K562 (cell line): ENCODE measurements at regions not wholly inside any gene's neighbourhood (a gene's known extent, or its start where the extent isn't known, plus 50 kb on each side); places are given as distances from the start of the nearest gene placed in this dataset.

ENCODE experiments used
- ATAC-seq: fragments of 200-7000 bp; cut with Tn5 transposase; 3 replicates; pipeline ENCODE4 v1.9.1; 2020; ENCODE audit warnings: moderate library complexity
- BruUV-seq: library from RNA; stranded (reverse); fragments of 400-500 nt; replicated peaks from 2 replicates; lab custom pipeline; 2021; lab: Mats Ljungman, UMichigan
- CTCF ChIA-PET: fragments of 300-600 bp; formaldehyde crosslinking; extraction: SDS; loops from one replicate; lab custom pipeline; 2021; ENCODE audit warnings: low intra/inter-chr PET ratio; lab: Yijun Ruan, JAX
- POLR2A ChIA-PET: fragments of 300-600, 350-650 bp; sonication (Branson Sonifier 250); formaldehyde crosslinking; extraction: SDS; loops from one replicate; lab custom pipeline; 2021; ENCODE audit warnings: antibody characterized with exemption, inconsistent platforms; lab: Yijun Ruan, JAX
- DNase-seq, 4 experiments: peaks; one replicate each; pipeline versions ENCODE4 v3.0.0 to v3.0.0-alpha.2; 2011 to 2018; ENCODE audit warnings: low spot score in 3 of 4, mixed read lengths in 3 of 4; ENCODE audit errors: extremely low read depth in 1 of 4
- FAIRE-seq: peaks from 2 replicates; lab custom pipeline; 2011; peaks lifted over from hg19 to GRCh38; lab: Jason Lieb, UNC
- H2AFZ ChIP-seq: 2 replicates; pipeline ENCODE4 v1.6.0; 2011; ENCODE audit warnings: low read depth, low read length, control low read depth, inconsistent platforms
- H3K27ac ChIP-seq: fragments of 200-600 bp; 3 replicates; pipeline ENCODE4 v1.8.0; 2011; ENCODE audit warnings: low read depth, mild to moderate bottlenecking, control low read depth, inconsistent platforms, low read length, moderate library complexity, mixed read lengths; ENCODE audit errors: extremely low read depth
- H3K27me3 ChIP-seq, 2 experiments: fragments of 300-600 bp in 1 of 2; 2 replicates in 1 of 2; 3 replicates in 1 of 2; pipeline versions ENCODE4 v1.6.0 to v1.8.0; 2011; ENCODE audit warnings: inconsistent platforms in 2 of 2, low read length in 2 of 2, mild to moderate bottlenecking in 1 of 2, mixed read lengths in 1 of 2, moderate library complexity in 1 of 2; ENCODE audit not compliant: control insufficient read depth in 2 of 2, insufficient read depth in 2 of 2
- H3K36me3 ChIP-seq: fragments of 300-600 bp; 3 replicates; pipeline ENCODE4 v1.8.0; 2011; ENCODE audit warnings: mild to moderate bottlenecking, low read length, inconsistent platforms; ENCODE audit not compliant: control insufficient read depth, insufficient read depth
- H3K4me1 ChIP-seq, 2 experiments: fragments of 200-600 bp in 1 of 2; replicated peaks in 1 of 2; 2 replicates in 1 of 2; 3 replicates in 1 of 2; pipeline versions ENCODE4 v1.5.1 to v1.8.0; 2011; ENCODE audit warnings: inconsistent platforms in 2 of 2, low read length in 2 of 2, mild to moderate bottlenecking in 1 of 2, mixed read lengths in 1 of 2, moderate library complexity in 1 of 2; ENCODE audit not compliant: control insufficient read depth in 2 of 2, insufficient read depth in 2 of 2
- H3K4me2 ChIP-seq: 2 replicates; pipeline ENCODE4 v1.6.1; 2011; ENCODE audit warnings: low read length, control low read depth, inconsistent platforms, mixed read lengths; ENCODE audit not compliant: insufficient read depth
- H3K4me3 ChIP-seq: fragments of 200-600 bp; sonication (generic), shearing (Covaris generic); 2 replicates; pipeline ENCODE4 v1.5.1; 2016; ENCODE audit warnings: control low read depth, inconsistent platforms
- H3K79me2 ChIP-seq: fragments of 200-600 bp; 3 replicates; pipeline ENCODE4 v1.8.0; 2011; ENCODE audit warnings: low read length, inconsistent platforms; ENCODE audit not compliant: control insufficient read depth, insufficient read depth
- H3K9ac ChIP-seq, 2 experiments: 2 replicates each; pipeline versions ENCODE4 v1.6.0 to v1.6.1; 2011; ENCODE audit warnings: low read depth in 2 of 2, low read length in 2 of 2, control low read depth in 1 of 2, inconsistent platforms in 1 of 2, mild to moderate bottlenecking in 1 of 2, mixed read lengths in 1 of 2; ENCODE audit not compliant: insufficient read depth in 1 of 2
- H3K9me1 ChIP-seq: one replicate; pipeline ENCODE4 v1.6.0; 2011; ENCODE audit warnings: inconsistent platforms, mild to moderate bottlenecking, low read length, moderate library complexity; ENCODE audit not compliant: control insufficient read depth, insufficient read depth
- H3K9me3 ChIP-seq: replicated peaks from 2 replicates; pipeline ENCODE4 v1.5.1; 2011; ENCODE audit warnings: low read depth, low read length, inconsistent platforms; ENCODE audit not compliant: control insufficient read depth, insufficient read depth
- H4K20me1 ChIP-seq: replicated peaks from 2 replicates; pipeline ENCODE4 v1.6.1; 2011; ENCODE audit warnings: low read length, inconsistent platforms, mixed read lengths; ENCODE audit not compliant: control insufficient read depth, insufficient read depth
- CAMTA2 ChIP-seq: fragments of 250-450 bp; sonication (Bioruptor Pico); conservative IDR thresholded peaks from 2 replicates; pipeline ENCODE4 v1.5.1; 2022
- PHTF2 ChIP-seq: fragments of 250-450 bp; sonication (Bioruptor Pico); IDR thresholded peaks from 2 replicates; pipeline ENCODE4 v1.5.0; 2021; ENCODE audit warnings: mild to moderate bottlenecking
- RBM15 ChIP-seq: fragments of 200-400 bp; formaldehyde crosslinking; IDR thresholded peaks from 2 replicates; pipeline ENCODE4 v1.6.1; 2018; ENCODE audit warnings: mild to moderate bottlenecking, low read length, moderate library complexity; ENCODE audit not compliant: insufficient read depth
- SMARCE1 ChIP-seq: fragments of 450-650 bp; IDR thresholded peaks from 2 replicates; pipeline ENCODE4 v1.7.1; 2016; ENCODE audit warnings: mild to moderate bottlenecking
- SPI1 ChIP-seq: IDR thresholded peaks from 2 replicates; pipeline ENCODE4 v1.6.1; 2011; ENCODE audit warnings: low read depth, low read length, control low read depth, borderline replicate concordance
- STAT5A ChIP-seq: IDR thresholded peaks from 2 replicates; pipeline ENCODE4 v1.6.1; 2012; ENCODE audit warnings: low read length, inconsistent platforms, borderline replicate concordance
- ZNF444 ChIP-seq: fragments of 250-450 bp; sonication (Bioruptor Pico); IDR thresholded peaks from 2 replicates; pipeline ENCODE4 v1.4.0; 2020; ENCODE audit warnings: mild to moderate bottlenecking, moderate library complexity
- WGBS: fragments of 100-300 bp; shearing (Covaris generic); methylation state at CpG from one replicate; pipeline ENCODE4 v1.1.6; 2016; ENCODE audit warnings: low coverage, mixed read lengths; ENCODE audit not compliant: insufficient coverage; ENCODE audit errors: missing lambda C conversion rate; 5-methylcytosine and 5-hydroxymethylcytosine counted together
- in situ Hi-C: fragments of 300-500 bp; cut with MboI; formaldehyde crosslinking; loops from 4 replicates; pipeline ENCODE4 v1.15.0; 2018; ENCODE audit warnings: inconsistent platforms, mixed read lengths
- intact Hi-C: fragments of 100-400 bp; cut with micrococcal nuclease; formaldehyde crosslinking; loops from 2 replicates; pipeline ENCODE4 v1.14.2; 2022
- TF ChIP-seq, protein P1 (sequence below): sonication (generic); formaldehyde crosslinking; IDR thresholded peaks from 2 replicates; pipeline ENCODE4 v1.8.0; 2022; ENCODE audit warnings: mild to moderate bottlenecking, missing genetic modification reagents

- in situ Hi-C loops (no loop called here), intact Hi-C loops (no loop called here)
- Histone ChIP-seq H3K36me3 (no peaks in the 10 kb centered on the region), H3K9me1 (no peaks in the 10 kb centered on the region), H3K4me1 (no peaks in the 10 kb centered on the region), H3K27me3 (no peaks in the 10 kb centered on the region), H4K20me1 (no peaks in the 10 kb centered on the region), H3K79me2 (no peaks in the 10 kb centered on the region), H3K4me3 (no peak overlapping the region), H2AFZ (no peak overlapping the region), H3K9me3 (no peaks in the 10 kb centered on the region), H3K9ac (no peak overlapping the region), H3K27ac (no peak overlapping the region), H3K4me2 (no peak overlapping the region)
- 0% methylated on average over 3 of the region's 3 CpGs for WGBS
- ChIA-PET CTCF (no interaction called here), POLR2A (no interaction called here)
- FAIRE-seq (no peak), DNase-seq (no peak), ATAC-seq (no peak)
- no TSS peak for BruUV-seq
- TF ChIP-seq PHTF2 (CRISPR knock-in tag), result no peak
- TF ChIP-seq STAT5A, result no peak
- TF ChIP-seq, protein P1, sequence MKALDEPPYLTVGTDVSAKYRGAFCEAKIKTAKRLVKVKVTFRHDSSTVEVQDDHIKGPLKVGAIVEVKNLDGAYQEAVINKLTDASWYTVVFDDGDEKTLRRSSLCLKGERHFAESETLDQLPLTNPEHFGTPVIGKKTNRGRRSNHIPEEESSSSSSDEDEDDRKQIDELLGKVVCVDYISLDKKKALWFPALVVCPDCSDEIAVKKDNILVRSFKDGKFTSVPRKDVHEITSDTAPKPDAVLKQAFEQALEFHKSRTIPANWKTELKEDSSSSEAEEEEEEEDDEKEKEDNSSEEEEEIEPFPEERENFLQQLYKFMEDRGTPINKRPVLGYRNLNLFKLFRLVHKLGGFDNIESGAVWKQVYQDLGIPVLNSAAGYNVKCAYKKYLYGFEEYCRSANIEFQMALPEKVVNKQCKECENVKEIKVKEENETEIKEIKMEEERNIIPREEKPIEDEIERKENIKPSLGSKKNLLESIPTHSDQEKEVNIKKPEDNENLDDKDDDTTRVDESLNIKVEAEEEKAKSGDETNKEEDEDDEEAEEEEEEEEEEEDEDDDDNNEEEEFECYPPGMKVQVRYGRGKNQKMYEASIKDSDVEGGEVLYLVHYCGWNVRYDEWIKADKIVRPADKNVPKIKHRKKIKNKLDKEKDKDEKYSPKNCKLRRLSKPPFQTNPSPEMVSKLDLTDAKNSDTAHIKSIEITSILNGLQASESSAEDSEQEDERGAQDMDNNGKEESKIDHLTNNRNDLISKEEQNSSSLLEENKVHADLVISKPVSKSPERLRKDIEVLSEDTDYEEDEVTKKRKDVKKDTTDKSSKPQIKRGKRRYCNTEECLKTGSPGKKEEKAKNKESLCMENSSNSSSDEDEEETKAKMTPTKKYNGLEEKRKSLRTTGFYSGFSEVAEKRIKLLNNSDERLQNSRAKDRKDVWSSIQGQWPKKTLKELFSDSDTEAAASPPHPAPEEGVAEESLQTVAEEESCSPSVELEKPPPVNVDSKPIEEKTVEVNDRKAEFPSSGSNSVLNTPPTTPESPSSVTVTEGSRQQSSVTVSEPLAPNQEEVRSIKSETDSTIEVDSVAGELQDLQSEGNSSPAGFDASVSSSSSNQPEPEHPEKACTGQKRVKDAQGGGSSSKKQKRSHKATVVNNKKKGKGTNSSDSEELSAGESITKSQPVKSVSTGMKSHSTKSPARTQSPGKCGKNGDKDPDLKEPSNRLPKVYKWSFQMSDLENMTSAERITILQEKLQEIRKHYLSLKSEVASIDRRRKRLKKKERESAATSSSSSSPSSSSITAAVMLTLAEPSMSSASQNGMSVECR (CRISPR knock-in tag), result no peak
- TF ChIP-seq RBM15, result no peak
- no peak for TF ChIP-seq ZNF444 (CRISPR knock-in tag)
- TF ChIP-seq CAMTA2, result no peak
- TF ChIP-seq SPI1, result no peak
- TF ChIP-seq SMARCE1, result no peak
These were observed 167.5 kb upstream of the USP38 start for GRCh38 chr4:143017210-143017609.
